ENCODE measurements at regions not wholly inside any gene's neighbourhood (a gene's known extent, or its start where the extent isn't known, plus 50 kb on each side); places are given as distances from the start of the nearest gene placed in this dataset.

DNA sequence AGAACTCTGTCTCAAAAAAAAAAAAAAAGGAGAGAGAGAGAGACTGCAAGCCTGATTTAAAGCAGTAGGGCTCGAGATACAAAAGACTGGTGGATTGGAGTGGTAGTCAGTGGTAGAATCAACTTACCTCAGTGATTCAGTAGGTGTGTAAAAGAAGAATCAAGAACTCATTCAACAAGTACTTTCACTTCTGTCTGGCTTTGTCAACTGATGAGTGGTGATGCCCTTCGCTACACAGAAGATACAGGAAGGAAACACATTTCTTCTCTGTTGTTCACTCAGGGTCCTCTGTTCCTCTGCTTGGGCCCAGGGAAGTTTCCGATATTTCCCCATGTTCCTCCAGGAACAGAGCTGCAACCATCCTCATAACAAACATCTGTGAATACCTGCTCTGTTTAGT, 68.6 kb upstream of the COG2 start:
- FAIRE-seq (no peak), DNase-seq (ENCODE audit: low read depth in 1 of 2, low spot score in 1 of 2) (no peak), ATAC-seq (no peak)
- POLR2A ChIA-PET: no interaction called here
- Histone ChIP-seq H3K4me1 (peaks cover 5% of the 10 kb centered on the region; the same call in 2 of the 3 replicates), H3K4me3 (no peak overlapping the region), H3K27ac (no peak overlapping the region), H3K4me2 (no peak overlapping the region), H3K9me3 (no peaks in the 10 kb centered on the region)
- 59% methylated on average over 3 of the region's 3 CpGs for WGBS (ENCODE audit: missing lambda C conversion rate)
- CTCF ChIA-PET: no interaction called here
- TF ChIP-seq FOXS1 (CRISPR knock-in tag; IDR thresholded peaks at IDR 0.05) (no peak), FOSB (CRISPR knock-in tag; IDR thresholded peaks at IDR 0.05) (no peak), MAFK (IDR thresholded peaks at IDR 0.05; ENCODE audit: partially characterized antibody) (no peak), TP53 (CRISPR knock-in tag; IDR thresholded peaks at IDR 0.05) (no peak), RARB (CRISPR knock-in tag; IDR thresholded peaks at IDR 0.05) (no peak), KDM1A (IDR thresholded peaks at IDR 0.05; ENCODE audit: low read depth) (no peak)

DNA sequence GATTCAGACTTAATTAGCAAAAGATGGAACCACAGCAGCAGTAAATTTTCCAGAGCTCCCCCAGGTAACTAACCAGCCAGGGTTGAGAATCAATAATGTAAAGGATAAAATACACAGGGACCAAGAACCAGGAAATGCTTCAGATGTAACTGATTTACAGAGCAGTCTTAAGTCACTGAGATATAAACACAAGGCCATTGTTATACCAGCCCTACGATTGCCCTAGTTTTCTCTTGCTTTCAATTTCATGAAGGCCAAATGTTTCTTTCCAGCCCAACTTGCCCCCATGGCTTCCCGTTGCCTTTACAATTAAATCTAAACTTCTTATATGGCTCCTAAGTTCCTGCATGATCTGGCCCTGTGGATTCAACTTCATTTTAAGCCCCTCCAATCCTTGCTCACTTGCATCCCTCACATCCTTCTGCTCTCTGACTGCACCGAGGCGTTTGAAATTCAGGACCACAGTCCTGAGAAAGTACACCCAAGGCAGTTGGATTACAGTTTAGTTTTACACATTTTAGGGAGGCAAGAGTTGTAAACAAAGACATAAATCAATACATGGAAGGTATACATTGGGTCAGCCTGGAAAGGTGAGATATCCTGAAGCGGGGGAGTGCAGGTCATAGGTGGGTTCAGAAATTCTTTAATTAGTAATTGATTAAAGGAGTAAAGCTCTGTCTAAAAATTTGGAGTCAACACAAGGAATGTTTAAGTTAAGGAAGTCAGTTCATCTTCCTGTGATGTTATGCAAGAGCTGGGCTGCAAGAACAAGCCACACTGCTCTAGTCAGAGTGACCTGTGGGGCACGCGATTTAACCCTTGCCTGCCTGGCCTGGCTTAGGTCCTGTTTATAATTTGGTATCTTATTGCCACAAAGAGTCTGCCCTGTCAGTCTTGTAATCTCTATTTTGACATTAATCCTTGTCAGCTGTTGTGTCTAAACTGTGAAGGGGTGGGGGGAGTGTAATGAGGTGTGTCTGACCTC, 69.9 kb upstream of the COG2 start:
- CTCF ChIA-PET: no interaction called here
- no peaks in the 10 kb centered on the region for H3K9me3 ChIP-seq
- H3K4me2 ChIP-seq: peak overlapping the region; percentile 56
- POLR2A ChIA-PET: no interaction called here
- ATAC-seq: no peak
- TF ChIP-seq GATA3 (IDR thresholded peaks at IDR 0.05; ENCODE audit: borderline replicate concordance) (no peak), RNF2 (IDR thresholded peaks at IDR 0.05; ENCODE audit: borderline replicate concordance, low read depth) (no peak), CHD2 (IDR thresholded peaks at IDR 0.05; ENCODE audit: low read length, partially characterized antibody) (no peak), POLR2A (IDR thresholded peaks at IDR 0.05; ENCODE audit: low read length) (no peak), ZSCAN20 (CRISPR knock-in tag; IDR thresholded peaks at IDR 0.05) (no peak), POLR2AphosphoS2 (conservative IDR thresholded peaks at IDR 0.05; ENCODE audit: low read length) (no peak), RCOR1 (IDR thresholded peaks at IDR 0.05; ENCODE audit: low read depth, low read length) (no peak), RAD21 (conservative IDR thresholded peaks at IDR 0.05 in 1 of 2, IDR thresholded peaks at IDR 0.05 in 1 of 2) (no peak), MYC (IDR thresholded peaks at IDR 0.05; ENCODE audit: borderline replicate concordance, low read length) (no peak), HOXA7 (CRISPR knock-in tag; IDR thresholded peaks at IDR 0.05) (no peak), FOSL2 (IDR thresholded peaks at IDR 0.05) (no peak), FOSL2 (CRISPR knock-in tag; IDR thresholded peaks at IDR 0.05) (no peak), USF2 (IDR thresholded peaks at IDR 0.05) (no peak)
- TF ChIP-seq, protein P1, sequence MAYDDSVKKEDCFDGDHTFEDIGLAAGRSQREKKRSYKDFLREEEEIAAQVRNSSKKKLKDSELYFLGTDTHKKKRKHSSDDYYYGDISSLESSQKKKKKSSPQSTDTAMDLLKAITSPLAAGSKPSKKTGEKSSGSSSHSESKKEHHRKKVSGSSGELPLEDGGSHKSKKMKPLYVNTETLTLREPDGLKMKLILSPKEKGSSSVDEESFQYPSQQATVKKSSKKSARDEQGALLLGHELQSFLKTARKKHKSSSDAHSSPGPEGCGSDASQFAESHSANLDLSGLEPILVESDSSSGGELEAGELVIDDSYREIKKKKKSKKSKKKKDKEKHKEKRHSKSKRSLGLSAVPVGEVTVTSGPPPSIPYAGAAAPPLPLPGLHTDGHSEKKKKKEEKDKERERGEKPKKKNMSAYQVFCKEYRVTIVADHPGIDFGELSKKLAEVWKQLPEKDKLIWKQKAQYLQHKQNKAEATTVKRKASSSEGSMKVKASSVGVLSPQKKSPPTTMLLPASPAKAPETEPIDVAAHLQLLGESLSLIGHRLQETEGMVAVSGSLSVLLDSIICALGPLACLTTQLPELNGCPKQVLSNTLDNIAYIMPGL (CRISPR knock-in tag; IDR thresholded peaks at IDR 0.05; ENCODE audit: borderline replicate concordance): no peak
- TF ChIP-seq, protein P2, sequence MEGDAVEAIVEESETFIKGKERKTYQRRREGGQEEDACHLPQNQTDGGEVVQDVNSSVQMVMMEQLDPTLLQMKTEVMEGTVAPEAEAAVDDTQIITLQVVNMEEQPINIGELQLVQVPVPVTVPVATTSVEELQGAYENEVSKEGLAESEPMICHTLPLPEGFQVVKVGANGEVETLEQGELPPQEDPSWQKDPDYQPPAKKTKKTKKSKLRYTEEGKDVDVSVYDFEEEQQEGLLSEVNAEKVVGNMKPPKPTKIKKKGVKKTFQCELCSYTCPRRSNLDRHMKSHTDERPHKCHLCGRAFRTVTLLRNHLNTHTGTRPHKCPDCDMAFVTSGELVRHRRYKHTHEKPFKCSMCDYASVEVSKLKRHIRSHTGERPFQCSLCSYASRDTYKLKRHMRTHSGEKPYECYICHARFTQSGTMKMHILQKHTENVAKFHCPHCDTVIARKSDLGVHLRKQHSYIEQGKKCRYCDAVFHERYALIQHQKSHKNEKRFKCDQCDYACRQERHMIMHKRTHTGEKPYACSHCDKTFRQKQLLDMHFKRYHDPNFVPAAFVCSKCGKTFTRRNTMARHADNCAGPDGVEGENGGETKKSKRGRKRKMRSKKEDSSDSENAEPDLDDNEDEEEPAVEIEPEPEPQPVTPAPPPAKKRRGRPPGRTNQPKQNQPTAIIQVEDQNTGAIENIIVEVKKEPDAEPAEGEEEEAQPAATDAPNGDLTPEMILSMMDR (IDR thresholded peaks at IDR 0.05): no peak
- 26% methylated on average over 7 of the region's 7 CpGs for WGBS (ENCODE audit: missing lambda C conversion rate)
- DNase-seq (ENCODE audit: low read depth in 1 of 2, low spot score in 1 of 2): peak in 1 of 2 experiments; percentile 14
- FAIRE-seq: no peak
- H3K4me3 ChIP-seq: no peak overlapping the region
- peaks cover 5% of the 10 kb centered on the region; the same call in 2 of the 3 replicates for H3K4me1 ChIP-seq
- H3K27ac ChIP-seq: no peak overlapping the region
